ENCODE measurements at regions not wholly inside any gene's neighbourhood (a gene's known extent, or its start where the extent isn't known, plus 50 kb on each side); places are given as distances from the start of the nearest gene placed in this dataset.

DNA sequence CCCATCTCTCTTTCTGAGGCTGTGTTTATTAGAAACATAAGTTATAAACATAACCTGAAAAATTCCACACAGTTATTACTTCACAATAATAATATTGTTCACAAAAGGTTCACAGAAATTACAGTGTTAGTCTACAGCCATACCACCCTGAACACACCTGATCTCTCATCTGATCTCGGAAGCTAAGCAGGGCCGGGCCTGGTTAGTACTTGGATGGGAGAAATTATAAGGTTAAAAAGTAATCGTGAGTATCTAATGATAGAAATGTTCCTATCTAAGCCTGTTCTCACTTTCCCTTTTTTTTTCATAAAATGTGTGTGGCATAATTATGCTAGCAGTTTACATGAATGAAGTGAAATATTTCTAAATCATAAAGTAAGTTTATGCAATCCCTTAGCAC lies 647.8 kb downstream of the TBC1D32 start:
- no peak for DNase-seq (ENCODE audit: low spot score)
- in situ Hi-C loops (cut with HindIII; ENCODE audit: low sequenced_read_pairs), result no loop called here

DNA sequence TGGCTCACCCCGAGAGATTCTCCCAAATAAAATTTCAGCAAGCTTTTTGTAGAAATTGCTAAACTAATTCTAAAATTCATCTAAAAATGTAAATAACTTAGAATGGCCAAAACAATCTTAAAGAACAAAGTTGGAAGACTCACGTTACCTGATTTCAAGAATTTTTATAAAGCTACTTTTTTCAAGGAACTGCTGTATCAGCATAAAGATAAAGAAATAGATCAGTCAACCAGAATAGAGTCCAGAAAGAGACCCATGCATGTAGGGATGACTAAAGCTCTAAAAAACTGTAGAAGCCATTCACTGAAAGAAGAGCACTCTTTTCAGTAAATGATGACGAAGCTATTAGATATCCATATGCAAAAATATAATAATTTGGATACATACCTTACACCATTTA lies 652.1 kb downstream of the TBC1D32 start:
- DNase-seq (ENCODE audit: low spot score), result no peak
- in situ Hi-C loops (cut with HindIII; ENCODE audit: low sequenced_read_pairs), result no loop called here

GRCh38 chr6:120681204-120681603 lies 653.1 kb downstream of the TBC1D32 start:
- in situ Hi-C loops (cut with HindIII; ENCODE audit: low sequenced_read_pairs), result no loop called here
- DNase-seq (ENCODE audit: low spot score), result no peak

DNA sequence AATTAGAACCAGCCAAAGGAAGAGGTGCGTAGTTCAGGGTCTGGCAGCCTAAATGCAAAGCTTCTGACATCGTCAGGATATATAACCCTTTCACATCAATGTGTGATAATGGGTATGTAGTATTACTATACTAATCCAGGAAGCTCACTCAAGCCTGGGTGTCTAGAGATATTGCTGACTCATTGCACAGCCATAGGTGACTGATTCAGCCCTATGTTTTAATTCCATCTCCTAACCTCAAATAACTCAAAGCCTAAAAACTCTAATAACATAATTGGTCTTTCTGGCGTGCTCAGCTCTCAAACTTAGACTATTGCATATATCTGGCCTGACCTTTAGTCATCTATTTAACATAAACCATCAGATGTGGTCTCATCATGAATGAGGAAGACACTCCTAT lies 658.4 kb downstream of the TBC1D32 start:
- in situ Hi-C loops (cut with HindIII; ENCODE audit: low sequenced_read_pairs), result no loop called here
- no peak for DNase-seq (ENCODE audit: low spot score)

DNA sequence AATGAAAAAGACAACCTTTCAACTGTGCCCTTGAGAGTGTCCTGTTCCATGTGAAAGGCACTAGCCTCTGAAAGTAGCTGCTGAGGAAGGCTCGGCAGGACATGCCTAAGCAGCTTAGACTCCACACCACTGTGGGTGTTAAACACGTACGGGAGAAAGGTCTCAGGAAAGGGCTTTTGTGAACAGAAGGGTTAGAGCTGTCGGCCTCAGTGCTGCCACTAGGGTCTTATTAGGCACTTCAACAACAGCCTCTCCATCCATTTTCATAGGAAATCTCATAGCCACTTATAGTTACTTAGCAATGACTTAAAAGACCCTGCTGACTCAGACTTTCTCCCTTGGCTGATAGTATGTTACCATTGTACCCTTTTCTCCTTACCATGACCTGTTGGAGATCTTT lies 662.8 kb downstream of the TBC1D32 start:
- no peak for DNase-seq (ENCODE audit: low spot score)
- in situ Hi-C loops (cut with HindIII; ENCODE audit: low sequenced_read_pairs), result no loop called here

GRCh38 chr6:120652506-120652905 lies 681.8 kb downstream of the TBC1D32 start:
- in situ Hi-C loops (cut with HindIII; ENCODE audit: low sequenced_read_pairs), result no loop called here
- DNase-seq (ENCODE audit: low spot score), result no peak

- in situ Hi-C loops (cut with HindIII; ENCODE audit: low sequenced_read_pairs), result no loop called here
- DNase-seq (ENCODE audit: low spot score), result no peak
Measured at GRCh38 chr6:120648713-120649112, 685.6 kb downstream of the TBC1D32 start.

- in situ Hi-C loops (cut with HindIII; ENCODE audit: low sequenced_read_pairs), result no loop called here
- no peak for DNase-seq (ENCODE audit: low spot score)
Measured at GRCh38 chr6:120646101-120646500, 688.2 kb downstream of the TBC1D32 start.

- no peak for DNase-seq (ENCODE audit: low spot score)
- in situ Hi-C loops (cut with HindIII; ENCODE audit: low sequenced_read_pairs), result no loop called here
Measured at GRCh38 chr6:120632975-120633374, 701.3 kb downstream of the TBC1D32 start.

DNA sequence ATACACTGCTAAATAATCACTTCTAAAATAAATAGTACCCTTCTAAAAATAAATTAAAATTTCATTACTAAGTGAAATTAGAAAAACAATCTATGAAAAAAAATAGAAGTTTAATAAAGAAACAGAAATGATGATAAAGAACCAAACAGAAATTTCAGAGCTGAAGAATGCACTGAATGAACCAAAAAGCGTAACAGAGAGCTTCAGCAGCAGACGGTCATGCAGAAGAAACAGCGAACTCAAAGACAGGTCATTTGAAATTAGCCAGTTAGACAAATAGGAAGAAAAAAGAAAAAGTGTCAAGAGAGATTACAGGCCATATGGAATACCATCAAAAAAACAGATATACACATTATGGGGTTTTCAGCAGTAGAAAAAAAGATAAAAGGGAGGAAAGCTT lies 706.7 kb downstream of the TBC1D32 start:
- DNase-seq (ENCODE audit: low spot score), result no peak
- in situ Hi-C loops (cut with HindIII; ENCODE audit: low sequenced_read_pairs), result no loop called here

DNA sequence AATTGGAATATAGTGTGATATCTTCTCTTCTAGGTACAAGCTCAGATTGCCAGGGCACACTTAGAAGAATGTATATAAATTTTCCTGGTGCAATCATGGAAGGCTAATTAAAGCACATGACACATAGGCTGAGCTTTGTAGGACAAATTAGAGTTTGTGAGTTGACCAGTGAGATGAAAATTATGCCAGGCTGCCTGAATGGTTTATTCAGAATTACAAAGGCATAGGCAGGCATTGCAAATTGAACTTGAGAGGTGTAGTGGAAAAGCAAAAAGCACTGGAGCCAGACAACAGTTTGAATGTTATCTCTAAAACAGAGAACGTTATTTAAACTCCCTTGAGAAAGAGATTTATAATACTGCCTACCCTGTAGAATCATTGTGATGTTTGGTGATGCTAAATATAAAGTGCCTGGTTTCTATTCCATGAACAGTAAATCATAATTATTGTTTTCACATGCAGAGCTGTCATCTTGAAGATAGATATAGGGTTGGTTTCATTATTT lies 712.1 kb downstream of the TBC1D32 start:
- in situ Hi-C loops (cut with HindIII; ENCODE audit: low sequenced_read_pairs), result no loop called here

GRCh38 chr6:120620900-120621299 lies 713.4 kb downstream of the TBC1D32 start:
- DNase-seq (ENCODE audit: low spot score), result no peak
- in situ Hi-C loops (cut with HindIII; ENCODE audit: low sequenced_read_pairs), result no loop called here

More for the DNA sequence above, 712.1 kb downstream of the TBC1D32 start:
- no peak for DNase-seq (ENCODE audit: low spot score)

DNA sequence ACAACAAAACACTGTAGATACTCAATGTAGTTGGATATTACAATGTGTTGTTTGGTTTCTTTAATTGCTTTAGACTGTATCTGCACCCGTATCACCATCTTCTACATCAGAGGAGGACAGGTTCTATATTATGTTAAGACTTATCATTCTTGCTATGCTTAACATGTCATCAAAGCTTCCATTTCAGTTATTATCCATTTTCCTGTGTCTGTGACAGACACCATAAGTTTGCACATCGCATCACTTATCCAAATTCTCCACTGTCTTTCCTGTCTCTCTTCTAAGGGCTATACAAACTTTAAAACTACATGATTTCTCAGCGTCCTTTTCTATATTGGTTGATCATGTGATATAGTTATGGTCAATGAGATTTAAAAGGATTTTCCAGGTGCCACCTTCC lies 719.0 kb downstream of the TBC1D32 start:
- in situ Hi-C loops (cut with HindIII; ENCODE audit: low sequenced_read_pairs), result no loop called here
- no peak for DNase-seq (ENCODE audit: low spot score)

GRCh38 chr6:120614723-120615122 lies 719.6 kb downstream of the TBC1D32 start:
- in situ Hi-C loops (cut with HindIII; ENCODE audit: low sequenced_read_pairs), result no loop called here
- no peak for DNase-seq (ENCODE audit: low spot score)

DNA sequence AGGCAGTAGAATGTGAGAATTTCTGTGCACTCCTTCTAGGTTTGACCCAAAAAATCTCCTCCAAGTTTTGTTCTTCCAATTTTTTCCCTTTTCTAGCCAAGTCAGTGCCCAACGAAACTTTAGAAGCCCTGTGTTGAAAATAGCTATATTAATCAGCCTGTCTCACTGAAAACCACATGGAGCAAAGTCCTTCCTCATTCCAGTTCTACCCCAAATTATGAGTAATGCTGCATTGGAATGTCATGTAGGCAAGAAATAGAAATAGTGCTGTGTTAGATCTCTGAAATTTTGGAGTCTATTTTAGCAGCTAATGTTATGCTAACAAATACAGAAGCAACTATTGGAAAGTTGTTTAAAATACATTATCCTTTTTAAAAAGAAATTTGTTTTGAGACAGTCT lies 725.5 kb downstream of the TBC1D32 start:
- DNase-seq (ENCODE audit: low spot score), result no peak
- in situ Hi-C loops (cut with HindIII; ENCODE audit: low sequenced_read_pairs), result no loop called here

DNA sequence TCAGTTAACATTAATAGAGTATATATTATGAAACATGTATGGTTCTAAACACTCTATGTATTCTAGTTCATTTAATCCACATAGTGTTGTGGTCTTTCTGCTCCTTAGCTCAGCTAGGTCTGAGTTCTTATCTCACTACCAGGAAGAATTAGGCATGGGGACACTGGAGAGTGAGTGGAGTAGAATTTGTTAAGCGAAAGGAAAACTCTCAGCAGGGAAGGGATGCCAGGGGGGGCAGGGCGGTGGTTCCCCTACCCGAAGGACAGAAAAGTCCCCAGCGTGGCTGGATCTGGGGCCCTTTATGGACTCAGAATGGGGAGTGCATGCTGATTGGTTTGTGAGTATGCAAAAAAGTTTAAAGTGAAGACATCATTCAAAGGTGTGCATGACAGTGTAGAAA lies 727.5 kb downstream of the TBC1D32 start:
- no peak for DNase-seq (ENCODE audit: low spot score)
- in situ Hi-C loops (cut with HindIII; ENCODE audit: low sequenced_read_pairs), result no loop called here

DNA sequence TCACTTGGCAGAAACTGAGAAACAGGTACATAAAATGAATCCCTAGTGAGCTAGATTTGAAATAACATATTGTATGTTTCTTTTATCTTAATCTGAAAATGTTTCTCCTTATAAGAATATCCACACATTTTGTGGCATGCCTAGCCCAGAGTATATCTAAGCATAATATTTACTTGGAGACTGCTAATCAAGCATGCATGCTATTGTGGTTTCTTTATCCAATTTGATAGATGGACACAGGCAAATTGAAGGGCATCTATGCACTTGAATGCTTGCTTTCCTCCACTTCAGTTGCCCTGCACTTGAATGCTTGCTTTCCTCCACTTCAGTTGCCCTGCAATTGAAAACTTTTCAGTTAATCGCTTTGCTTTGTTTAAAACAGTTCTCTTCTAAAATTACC lies 729.8 kb downstream of the TBC1D32 start:
- no peak for DNase-seq (ENCODE audit: low spot score)
- in situ Hi-C loops (cut with HindIII; ENCODE audit: low sequenced_read_pairs), result no loop called here

GRCh38 chr6:120590611-120591010 lies 743.7 kb downstream of the TBC1D32 start:
- no peak for DNase-seq (ENCODE audit: low spot score)
- in situ Hi-C loops (cut with HindIII; ENCODE audit: low sequenced_read_pairs), result no loop called here

DNA sequence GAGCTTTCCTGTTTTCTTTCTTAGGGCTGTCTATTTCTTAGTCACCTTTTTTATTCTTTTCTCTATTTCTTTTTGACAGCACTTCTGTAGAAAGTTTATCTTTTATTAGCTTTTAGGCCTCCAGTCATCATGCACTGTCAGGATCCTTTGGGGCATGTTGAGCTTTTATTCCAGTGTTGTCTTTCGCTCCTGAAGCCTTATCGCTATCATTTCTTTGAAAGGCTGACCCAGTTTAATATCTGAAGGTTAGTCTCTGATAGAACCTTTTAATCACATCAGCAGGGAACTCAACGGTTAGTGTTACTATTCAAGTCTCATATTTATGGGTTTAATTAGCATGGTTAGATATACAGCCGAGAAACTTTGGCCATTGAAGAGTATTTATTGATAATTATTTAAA lies 745.9 kb downstream of the TBC1D32 start:
- DNase-seq (ENCODE audit: low spot score), result no peak
- in situ Hi-C loops (cut with HindIII; ENCODE audit: low sequenced_read_pairs), result no loop called here

- DNase-seq (ENCODE audit: low spot score), result no peak
- in situ Hi-C loops (cut with HindIII; ENCODE audit: low sequenced_read_pairs), result no loop called here
Measured at GRCh38 chr6:120587381-120587780, 746.9 kb downstream of the TBC1D32 start.

- no peak for DNase-seq (ENCODE audit: low spot score)
- in situ Hi-C loops (cut with HindIII; ENCODE audit: low sequenced_read_pairs), result no loop called here
Measured at GRCh38 chr6:120584111-120584760, 750.0 kb downstream of the TBC1D32 start.

GRCh38 chr6:120576061-120576460 lies 758.2 kb downstream of the TBC1D32 start:
- in situ Hi-C loops (cut with HindIII; ENCODE audit: low sequenced_read_pairs), result no loop called here
- no peak for DNase-seq (ENCODE audit: low spot score)

All from G401 (cell line).